UCSD-AML1 (cell line): ENCODE measurements at regions not wholly inside any gene's neighbourhood (a gene's known extent, or its start where the extent isn't known, plus 50 kb on each side); places are given as distances from the start of the nearest gene placed in this dataset.

Experiments
- DNase-seq: peaks from one replicate; lab custom pipeline; 2025; ENCODE audit not compliant: unreplicated experiment; lab: John Stamatoyannopoulos, UW

DNA sequence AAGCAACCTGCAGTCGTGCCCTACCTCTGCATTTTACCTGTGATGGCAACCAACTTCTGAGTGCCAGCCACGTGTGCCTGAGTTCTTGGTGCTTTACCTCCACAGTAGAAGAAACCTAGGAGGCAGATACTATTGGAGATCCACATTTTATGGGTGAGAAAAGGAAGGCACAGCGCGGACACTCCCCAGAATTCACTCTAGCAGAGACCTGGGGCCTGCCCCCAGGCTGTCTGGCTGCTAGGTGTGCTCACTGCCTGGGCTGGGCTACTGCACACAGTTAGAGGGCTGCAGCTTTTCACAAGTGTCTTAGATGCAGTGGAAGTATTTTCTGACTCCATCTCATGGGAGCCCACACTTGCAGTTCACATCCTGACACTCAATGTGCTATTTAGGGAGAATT is 598.8 kb upstream of the ADAMTS16 start:
- DNase-seq = no peak

DNA sequence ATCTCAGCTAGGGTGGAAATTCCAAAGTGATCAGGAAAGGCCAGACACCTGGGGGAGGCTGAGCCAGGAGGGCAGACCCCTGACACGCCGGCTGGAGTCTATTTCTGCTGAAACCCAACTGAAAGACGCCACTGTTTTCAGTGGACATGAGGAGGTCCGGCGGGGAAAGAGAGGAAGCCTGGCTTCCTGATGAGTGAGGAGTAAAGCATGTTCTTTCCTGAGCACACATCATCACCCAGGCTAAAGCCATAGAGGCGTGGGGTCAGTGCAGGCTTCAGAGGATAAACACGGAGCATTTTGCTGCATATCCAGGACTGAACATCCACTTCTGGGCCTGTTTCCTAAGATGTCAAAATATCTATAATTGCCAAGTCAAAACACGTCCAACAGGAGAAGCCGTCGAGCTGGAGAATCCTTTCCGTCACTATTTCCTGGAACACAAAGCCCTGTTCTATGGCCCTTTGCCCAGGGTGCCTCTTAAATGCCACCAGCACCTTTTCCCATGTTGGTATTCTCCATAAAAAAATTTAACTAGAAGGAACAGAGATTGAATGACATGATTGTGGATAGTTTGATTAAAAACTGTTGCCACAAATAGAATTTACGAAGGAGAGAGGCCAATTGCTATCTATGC is 597.9 kb upstream of the ADAMTS16 start:
- no peak for DNase-seq

DNA sequence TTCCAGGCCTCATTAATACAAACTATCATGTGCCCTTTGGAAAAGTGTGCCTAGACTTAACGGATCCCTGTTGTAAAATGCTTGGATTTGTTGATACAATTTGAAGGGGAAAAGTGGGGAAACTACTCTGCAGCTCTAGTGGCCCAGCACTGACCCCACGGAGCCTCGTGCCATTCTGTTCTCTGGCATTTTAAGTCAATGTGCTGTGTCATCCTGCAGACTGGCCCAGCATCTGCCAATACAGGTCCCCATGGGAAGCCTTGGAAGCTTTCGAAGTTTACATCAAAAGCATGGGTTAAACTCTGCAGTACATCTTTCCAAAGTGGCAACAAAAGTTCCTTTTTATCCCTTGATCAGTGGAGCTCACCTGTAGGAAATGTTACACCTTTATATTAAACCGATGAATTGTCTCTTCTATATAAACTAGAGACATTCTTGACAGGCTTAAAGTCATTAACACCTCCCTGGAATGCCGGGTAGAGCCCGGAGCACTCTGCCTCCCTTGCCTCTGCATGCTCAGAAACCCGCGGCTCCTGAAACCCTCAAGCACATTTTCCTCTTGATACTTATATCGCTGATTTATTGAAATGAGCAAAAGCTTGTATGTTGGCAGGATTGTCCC is 596.0 kb upstream of the ADAMTS16 start:
- DNase-seq = no peak

- no peak for DNase-seq
Measured at GRCh38 chr5:4547547-4547946, 592.6 kb upstream of the ADAMTS16 start.

- no peak for DNase-seq
Measured at GRCh38 chr5:4548341-4548740, 591.8 kb upstream of the ADAMTS16 start.

GRCh38 chr5:4549351-4549750 is 590.8 kb upstream of the ADAMTS16 start:
- DNase-seq = no peak

GRCh38 chr5:4551034-4551433 is 589.1 kb upstream of the ADAMTS16 start:
- no peak for DNase-seq

- DNase-seq = no peak
Measured at GRCh38 chr5:4553130-4553529, 587.0 kb upstream of the ADAMTS16 start.

DNA sequence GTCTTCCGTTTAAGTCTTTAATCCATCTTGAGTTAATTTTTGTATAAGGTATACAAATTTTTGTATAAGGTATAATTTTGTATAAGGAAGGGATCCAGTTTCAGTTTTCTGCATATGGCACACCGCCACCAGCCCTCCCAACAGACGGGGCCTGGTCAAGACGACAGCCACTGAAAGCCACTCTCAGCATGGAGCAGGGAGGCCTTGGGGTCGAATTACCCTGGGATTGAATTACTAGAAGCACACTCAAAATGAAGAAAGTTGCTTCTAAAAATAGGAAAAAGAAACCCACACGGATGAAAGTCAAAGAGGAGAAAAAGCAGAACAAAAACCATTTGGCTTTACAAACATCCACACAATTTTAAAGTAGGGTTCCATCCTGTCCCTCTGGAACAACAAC is 586.2 kb upstream of the ADAMTS16 start:
- no peak for DNase-seq

- no peak for DNase-seq
Measured at GRCh38 chr5:4555725-4556285, 584.3 kb upstream of the ADAMTS16 start.

DNA sequence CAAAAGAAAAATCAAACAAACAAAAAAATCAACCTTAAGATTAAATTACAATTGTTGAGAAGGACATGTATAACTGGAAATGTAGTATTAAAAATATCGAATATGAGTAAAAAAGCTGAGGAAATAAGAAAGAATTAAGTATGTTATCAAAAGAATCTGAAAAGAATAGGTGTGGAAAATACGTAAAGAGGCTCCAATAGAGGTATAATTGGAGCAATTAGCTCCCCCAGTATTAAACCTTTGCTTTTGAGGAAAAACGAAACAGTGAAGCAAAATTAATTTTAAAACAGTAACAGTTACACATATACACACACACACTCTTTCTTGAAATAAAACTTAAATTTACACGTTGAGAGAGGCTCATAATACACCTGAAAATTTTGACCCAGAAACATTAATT is 578.7 kb upstream of the ADAMTS16 start:
- DNase-seq = no peak

- DNase-seq = no peak
Measured at GRCh38 chr5:4563400-4563799, 576.7 kb upstream of the ADAMTS16 start.

DNA sequence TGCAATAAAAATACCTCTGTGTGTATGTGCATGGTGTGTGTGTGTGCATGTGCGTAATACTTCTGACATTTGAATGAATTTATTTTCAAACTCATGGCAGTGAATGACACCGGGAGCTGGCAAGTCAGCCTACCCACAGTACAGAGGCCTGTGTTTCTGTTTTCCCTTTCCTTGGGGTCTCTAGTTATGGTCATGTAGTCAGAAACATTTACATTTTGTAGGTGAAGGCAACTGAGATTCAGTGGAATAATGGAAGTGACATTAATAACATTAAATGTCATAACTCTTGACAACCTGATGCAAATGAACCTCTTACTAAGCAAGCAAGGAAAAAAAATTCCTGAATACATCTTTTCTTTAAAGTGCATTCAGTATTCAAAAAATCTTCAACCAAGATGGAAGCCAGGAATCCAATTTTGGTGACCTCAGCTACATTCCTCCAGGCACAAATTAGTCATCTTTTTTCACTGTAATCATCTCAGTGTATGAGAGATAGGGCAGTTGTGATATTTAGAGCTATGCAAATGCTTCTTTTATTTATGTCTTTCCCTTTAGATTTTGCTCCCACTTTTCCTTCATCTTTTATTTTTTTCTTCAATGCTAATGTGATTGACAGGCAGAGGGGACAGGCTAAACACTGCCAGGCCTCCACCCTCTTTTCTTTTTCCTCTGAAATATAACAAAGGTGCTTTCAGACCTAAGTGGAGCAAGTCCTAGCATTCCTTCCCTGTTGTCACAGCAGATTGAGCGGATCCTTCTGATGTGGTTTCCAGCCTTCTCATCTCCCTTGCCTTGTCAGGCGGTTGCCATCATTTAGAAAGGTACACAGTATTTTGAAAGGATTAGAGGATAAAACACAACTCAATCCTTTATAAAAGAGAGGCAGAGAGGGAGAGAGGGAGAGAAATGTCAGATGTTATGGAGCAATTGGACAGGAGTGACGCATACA is 569.8 kb upstream of the ADAMTS16 start:
- no peak for DNase-seq

DNA sequence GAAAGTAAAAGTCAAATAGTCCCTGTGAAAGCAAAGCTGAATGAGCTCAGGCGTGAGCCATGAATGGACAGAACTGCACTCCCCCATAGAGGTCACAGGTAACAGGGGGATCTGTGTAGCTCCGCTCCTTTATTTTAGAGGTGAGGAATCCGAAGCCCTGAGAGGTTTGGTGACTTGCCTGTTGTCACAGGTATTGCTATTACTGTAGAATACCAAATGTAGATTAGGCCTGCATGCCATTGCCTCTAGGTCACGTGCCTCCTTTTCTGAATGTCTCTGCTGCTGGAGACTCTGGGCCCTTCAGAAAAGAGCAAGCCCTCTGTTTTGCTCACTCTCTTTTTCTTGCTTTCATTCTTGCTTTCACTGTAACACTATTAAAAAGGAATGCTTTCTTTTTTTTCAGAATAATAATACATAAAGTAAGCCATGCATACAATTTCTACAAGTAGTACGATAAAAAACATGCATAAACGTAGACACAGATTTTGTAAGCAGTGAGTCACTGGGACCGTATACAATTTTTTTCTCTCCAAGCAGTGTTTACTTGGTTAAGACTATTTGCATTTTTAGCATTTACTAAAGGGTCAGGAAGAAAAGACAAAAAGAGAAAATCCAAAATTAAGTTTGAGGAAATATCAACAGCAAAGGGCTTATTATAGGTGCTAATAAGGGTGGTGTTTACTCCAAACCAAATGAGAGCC is 568.7 kb upstream of the ADAMTS16 start:
- DNase-seq = no peak

GRCh38 chr5:4572311-4573100 is 567.6 kb upstream of the ADAMTS16 start:
- no peak for DNase-seq

DNA sequence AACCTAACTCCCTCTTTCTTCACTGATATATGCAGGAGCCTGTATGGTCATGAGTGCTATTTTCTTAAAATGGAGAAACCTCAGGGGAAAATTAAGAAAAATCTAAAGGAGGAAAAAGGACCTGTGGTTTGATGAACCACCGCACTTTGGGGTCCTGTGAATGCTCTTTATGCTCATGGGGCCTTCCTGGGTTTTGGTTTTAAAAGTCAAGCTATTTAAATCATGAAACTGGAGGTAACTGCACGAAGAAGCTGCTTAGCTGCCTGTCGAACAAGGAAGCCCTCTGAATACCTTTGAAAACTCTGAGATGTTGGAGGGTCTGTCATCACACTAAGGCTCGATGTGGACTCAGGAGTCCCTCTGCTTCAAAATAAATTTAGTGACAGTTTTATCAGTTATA is 564.5 kb upstream of the ADAMTS16 start:
- DNase-seq = no peak

- DNase-seq = no peak
Measured at GRCh38 chr5:4576161-4576748, 563.9 kb upstream of the ADAMTS16 start.

GRCh38 chr5:4576908-4577307 is 563.2 kb upstream of the ADAMTS16 start:
- DNase-seq = no peak

DNA sequence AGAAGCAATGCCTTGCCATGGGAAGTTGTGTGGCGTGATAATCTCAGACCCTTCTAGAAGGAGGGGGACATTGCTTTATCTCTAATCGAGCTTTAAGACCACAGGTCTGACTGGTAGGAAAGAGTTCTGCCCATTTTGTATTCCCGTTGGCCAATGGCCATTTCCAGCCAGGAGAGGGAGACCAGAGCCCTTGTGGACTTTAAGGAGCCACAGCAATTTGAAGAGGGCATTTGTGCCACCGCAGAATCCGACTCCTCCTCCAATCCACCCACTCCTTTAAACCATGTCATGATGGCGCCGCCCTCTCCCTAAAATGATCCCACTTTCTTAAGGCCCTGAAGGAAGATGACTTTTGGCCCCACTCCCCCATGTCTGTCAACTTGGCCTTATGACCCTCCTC is 560.5 kb upstream of the ADAMTS16 start:
- DNase-seq = no peak

DNA sequence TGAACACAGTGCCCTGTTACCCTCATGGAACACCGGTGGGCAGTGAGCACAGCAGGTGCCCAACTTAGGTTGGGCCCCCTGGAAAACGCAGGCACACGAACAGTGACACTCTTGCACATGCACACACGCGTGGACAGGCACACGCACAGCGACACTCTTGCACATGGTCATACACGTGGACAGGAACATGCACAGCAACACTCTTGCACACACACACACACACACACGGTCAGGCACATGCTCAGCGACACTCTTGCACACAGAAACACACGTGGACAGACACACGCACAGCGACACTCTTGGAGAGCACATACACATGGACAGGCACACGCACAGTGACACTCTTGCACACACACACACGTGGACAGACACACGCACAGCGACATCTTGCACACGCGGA is 559.4 kb upstream of the ADAMTS16 start:
- no peak for DNase-seq
